ENCODE measurements at regions not wholly inside any gene's neighbourhood (a gene's known extent, or its start where the extent isn't known, plus 50 kb on each side); places are given as distances from the start of the nearest gene placed in this dataset.
"Not testable (repeated sequence)": the region's sequence is repeated elsewhere in the genome, so short reads cannot be mapped to it uniquely, and the experiment has no call there.

DNA sequence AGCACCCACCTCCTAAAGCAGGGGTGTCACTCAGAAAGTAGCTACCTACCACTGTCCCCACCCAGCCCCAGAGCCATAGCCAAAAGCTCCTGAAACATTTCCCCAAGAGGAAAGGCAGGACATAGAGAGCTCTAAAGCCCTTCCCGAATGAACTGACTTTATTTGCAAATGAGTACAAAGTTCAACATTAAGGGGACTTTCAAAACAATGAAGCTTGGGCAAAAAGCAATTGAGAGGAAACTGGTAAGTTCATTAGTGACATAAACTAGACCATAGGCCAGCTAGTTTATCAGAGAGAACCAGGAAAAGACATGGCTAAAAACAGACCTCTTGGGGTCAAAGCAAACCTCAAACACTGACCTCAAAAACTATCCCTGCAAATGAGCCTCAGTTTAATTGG, 72.7 kb downstream of the IGLL5 start:
- Histone ChIP-seq H3K14ac (ENCODE audit: low read length) (no peak overlapping the region), H2BK12ac (ENCODE audit: low read length) (no peak overlapping the region), H3K9me3 (ENCODE audit: insufficient read depth, low read depth, low read length) (no peaks in the 10 kb centered on the region), H2AFZ (ENCODE audit: insufficient read depth, low read length, poor library complexity) (no peak overlapping the region), H2BK5ac (ENCODE audit: low read depth, low read length, poor library complexity) (no peak overlapping the region), H3K27ac (ENCODE audit: low read depth, low read length) (no peak overlapping the region), H2BK120ac (ENCODE audit: insufficient read depth, low read length, poor library complexity) (no peak overlapping the region), H3K79me2 (ENCODE audit: control insufficient read depth, insufficient read depth, low read length, poor library complexity) (no peaks in the 10 kb centered on the region), H4K91ac (ENCODE audit: low read depth, low read length) (no peak overlapping the region), H3K27me3 (ENCODE audit: insufficient read depth, low read length) (no peaks in the 10 kb centered on the region), H3K18ac (ENCODE audit: low read length) (no peak overlapping the region), H4K8ac (ENCODE audit: low read depth, low read length) (no peak overlapping the region), H3K79me1 (ENCODE audit: low read length) (no peaks in the 10 kb centered on the region), H3K23ac (ENCODE audit: low read length) (no peak overlapping the region), H3K4me2 (ENCODE audit: low read length) (no peak overlapping the region), H3K36me3 (ENCODE audit: control insufficient read depth in 1 of 2, insufficient read depth in 2 of 2, low read length in 2 of 2) (no peaks in the 10 kb centered on the region), H3K9ac (ENCODE audit: low read length) (no peak overlapping the region), H3K4ac (ENCODE audit: low read depth, low read length) (no peak overlapping the region), H3K4me1 (ENCODE audit: control insufficient read depth in 1 of 2, insufficient read depth in 2 of 2, low read length in 2 of 2) (no peaks in the 10 kb centered on the region), H4K12ac (ENCODE audit: low read depth, low read length) (no peak overlapping the region), H3K4me3 (ENCODE audit: low read depth, low read length) (no peak overlapping the region), H2AK5ac (ENCODE audit: low read length) (no peak overlapping the region)
- no peak for DNase-seq
- WGBS (ENCODE audit: extremely low coverage, insufficient coverage, insufficient read length) = no CpG with 5 or more reads among the region's 1 CpG

DNA sequence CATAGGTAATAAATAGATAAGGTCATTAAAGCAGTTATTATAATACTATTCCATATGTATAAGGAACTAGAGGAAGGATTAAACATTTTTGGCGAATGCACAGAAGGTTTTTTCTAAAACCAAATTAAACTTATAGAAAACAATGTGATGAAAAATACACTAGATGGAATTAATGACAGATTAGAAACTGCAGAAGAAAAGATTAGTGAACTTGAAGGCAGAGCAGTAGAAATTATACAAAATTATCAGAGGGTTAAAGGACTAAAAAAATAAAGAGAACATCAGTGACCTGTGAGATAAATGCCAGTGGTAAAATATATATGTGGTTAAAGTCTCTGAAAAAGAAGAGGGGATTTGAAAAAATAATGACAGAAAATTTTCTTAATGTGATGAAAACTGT, 74.0 kb downstream of the IGLL5 start:
- no peaks in the 10 kb centered on the region for H3K9me3 ChIP-seq (ENCODE audit: insufficient read depth, low read depth, low read length)
- no peak overlapping the region for H3K18ac ChIP-seq (ENCODE audit: low read length)
- WGBS (ENCODE audit: extremely low coverage, insufficient coverage, insufficient read length) = no CpG with 5 or more reads among the region's 1 CpG
- H3K27ac ChIP-seq (ENCODE audit: low read depth, low read length) = no peak overlapping the region
- DNase-seq = no peak
- no peak overlapping the region for H2AFZ ChIP-seq (ENCODE audit: insufficient read depth, low read length, poor library complexity)
- H4K12ac ChIP-seq (ENCODE audit: low read depth, low read length) = no peak overlapping the region
- no peaks in the 10 kb centered on the region for H3K4me1 ChIP-seq (ENCODE audit: control insufficient read depth in 1 of 2, insufficient read depth in 2 of 2, low read length in 2 of 2)
- H2BK5ac ChIP-seq (ENCODE audit: low read depth, low read length, poor library complexity) = no peak overlapping the region
- H3K4me2 ChIP-seq (ENCODE audit: low read length) = no peak overlapping the region
- H2BK12ac ChIP-seq (ENCODE audit: low read length) = no peak overlapping the region
- no peaks in the 10 kb centered on the region for H3K79me1 ChIP-seq (ENCODE audit: low read length)
- no peak overlapping the region for H3K23ac ChIP-seq (ENCODE audit: low read length)
- H3K4ac ChIP-seq (ENCODE audit: low read depth, low read length) = no peak overlapping the region
- no peaks in the 10 kb centered on the region for H3K79me2 ChIP-seq (ENCODE audit: control insufficient read depth, insufficient read depth, low read length, poor library complexity)
- H4K91ac ChIP-seq (ENCODE audit: low read depth, low read length) = no peak overlapping the region
- no peaks in the 10 kb centered on the region for H3K36me3 ChIP-seq (ENCODE audit: control insufficient read depth in 1 of 2, insufficient read depth in 2 of 2, low read length in 2 of 2)
- no peak overlapping the region for H2AK5ac ChIP-seq (ENCODE audit: low read length)
- H2BK120ac ChIP-seq (ENCODE audit: insufficient read depth, low read length, poor library complexity) = no peak overlapping the region
- no peak overlapping the region for H3K14ac ChIP-seq (ENCODE audit: low read length)
- H3K9ac ChIP-seq (ENCODE audit: low read length) = no peak overlapping the region
- H4K8ac ChIP-seq (ENCODE audit: low read depth, low read length) = no peak overlapping the region
- no peak overlapping the region for H3K4me3 ChIP-seq (ENCODE audit: low read depth, low read length)
- H3K27me3 ChIP-seq (ENCODE audit: insufficient read depth, low read length) = no peaks in the 10 kb centered on the region

DNA sequence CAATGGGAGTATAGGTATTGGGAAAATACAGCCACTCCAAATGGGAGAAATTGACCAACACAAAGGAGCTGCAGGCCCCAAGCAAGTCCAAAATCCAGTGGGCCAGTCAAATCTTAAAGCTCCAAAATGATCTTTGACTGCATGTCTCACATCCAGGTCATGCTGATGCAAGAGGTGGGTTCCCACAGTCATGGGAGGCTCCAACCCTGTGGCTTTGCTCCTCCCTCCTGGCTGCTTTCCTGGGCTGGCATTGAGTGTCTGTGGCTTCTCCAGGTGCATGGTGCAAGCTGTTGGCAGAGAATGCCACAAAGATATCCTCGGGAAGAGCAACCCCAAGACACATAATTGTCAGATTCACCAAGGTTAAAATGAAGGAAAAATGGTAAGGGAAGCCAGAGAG, 80.8 kb downstream of the IGLL5 start:
- Histone ChIP-seq H3K23ac (ENCODE audit: low read length) (no peak overlapping the region), H4K8ac (ENCODE audit: low read depth, low read length) (no peak overlapping the region), H2AK5ac (ENCODE audit: low read length) (no peak overlapping the region), H3K4me3 (ENCODE audit: low read depth, low read length) (no peak overlapping the region), H3K4ac (ENCODE audit: low read depth, low read length) (no peak overlapping the region), H3K9me3 (ENCODE audit: insufficient read depth, low read depth, low read length) (no peaks in the 10 kb centered on the region), H2BK5ac (ENCODE audit: low read depth, low read length, poor library complexity) (no peak overlapping the region), H2BK120ac (ENCODE audit: insufficient read depth, low read length, poor library complexity) (no peak overlapping the region), H3K4me1 (ENCODE audit: control insufficient read depth in 1 of 2, insufficient read depth in 2 of 2, low read length in 2 of 2) (no peaks in the 10 kb centered on the region), H3K9ac (ENCODE audit: low read length) (no peak overlapping the region), H3K27me3 (ENCODE audit: insufficient read depth, low read length) (no peaks in the 10 kb centered on the region), H3K79me1 (ENCODE audit: low read length) (no peaks in the 10 kb centered on the region), H3K4me2 (ENCODE audit: low read length) (no peak overlapping the region), H3K27ac (ENCODE audit: low read depth, low read length) (no peak overlapping the region), H4K91ac (ENCODE audit: low read depth, low read length) (no peak overlapping the region), H3K36me3 (ENCODE audit: control insufficient read depth in 1 of 2, insufficient read depth in 2 of 2, low read length in 2 of 2) (no peaks in the 10 kb centered on the region), H2BK12ac (ENCODE audit: low read length) (no peak overlapping the region), H4K12ac (ENCODE audit: low read depth, low read length) (no peak overlapping the region), H3K79me2 (ENCODE audit: control insufficient read depth, insufficient read depth, low read length, poor library complexity) (no peaks in the 10 kb centered on the region), H2AFZ (ENCODE audit: insufficient read depth, low read length, poor library complexity) (no peak overlapping the region), H3K14ac (ENCODE audit: low read length) (no peak overlapping the region), H3K18ac (ENCODE audit: low read length) (no peak overlapping the region)
- DNase-seq = no peak
- WGBS (ENCODE audit: extremely low coverage, insufficient coverage, insufficient read length) = no CpG with 5 or more reads among the region's 1 CpG

DNA sequence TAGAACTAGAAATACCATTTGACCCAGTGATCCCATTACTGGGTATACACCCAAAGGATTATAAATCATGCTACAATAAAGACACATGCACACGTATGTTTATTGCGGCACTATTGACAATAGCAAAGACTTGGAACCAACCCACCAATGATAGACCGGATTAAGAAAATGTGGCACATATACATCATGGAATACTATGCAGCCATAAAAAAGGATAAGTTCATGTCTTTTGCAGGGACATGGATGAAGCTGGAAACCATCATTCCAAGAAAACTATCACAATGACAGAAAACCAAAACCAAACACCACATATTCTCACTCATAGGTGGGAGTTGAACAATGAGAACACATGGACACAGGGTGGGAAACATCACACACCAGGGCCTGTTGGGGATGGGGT, 85.0 kb downstream of the IGLL5 start:
- not testable (repeated sequence) for H4K91ac ChIP-seq (ENCODE audit: low read depth, low read length); H3K27ac ChIP-seq (ENCODE audit: low read depth, low read length); H2AFZ ChIP-seq (ENCODE audit: insufficient read depth, low read length, poor library complexity); H4K12ac ChIP-seq (ENCODE audit: low read depth, low read length); H3K79me1 ChIP-seq (ENCODE audit: low read length); H3K14ac ChIP-seq (ENCODE audit: low read length); H3K18ac ChIP-seq (ENCODE audit: low read length); H2BK12ac ChIP-seq (ENCODE audit: low read length); H2AK5ac ChIP-seq (ENCODE audit: low read length); H3K79me2 ChIP-seq (ENCODE audit: control insufficient read depth, insufficient read depth, low read length, poor library complexity); H3K36me3 ChIP-seq (ENCODE audit: control insufficient read depth in 1 of 2, insufficient read depth in 2 of 2, low read length in 2 of 2); H3K23ac ChIP-seq (ENCODE audit: low read length); H2BK5ac ChIP-seq (ENCODE audit: low read depth, low read length, poor library complexity); H3K27me3 ChIP-seq (ENCODE audit: insufficient read depth, low read length); H3K4ac ChIP-seq (ENCODE audit: low read depth, low read length); H3K9ac ChIP-seq (ENCODE audit: low read length); H3K4me3 ChIP-seq (ENCODE audit: low read depth, low read length); H3K4me1 ChIP-seq (ENCODE audit: control insufficient read depth in 1 of 2, insufficient read depth in 2 of 2, low read length in 2 of 2); H3K4me2 ChIP-seq (ENCODE audit: low read length); H2BK120ac ChIP-seq (ENCODE audit: insufficient read depth, low read length, poor library complexity); DNase-seq; H3K9me3 ChIP-seq (ENCODE audit: insufficient read depth, low read depth, low read length); H4K8ac ChIP-seq (ENCODE audit: low read depth, low read length)
- WGBS (ENCODE audit: extremely low coverage, insufficient coverage, insufficient read length) = no CpG with 5 or more reads among the region's 3 CpGs

Data from trophoblast cell (in vitro differentiated cells and primary cell).